ENCODE measurements at regions not wholly inside any gene's neighbourhood (a gene's known extent, or its start where the extent isn't known, plus 50 kb on each side); places are given as distances from the start of the nearest gene placed in this dataset.

DNA sequence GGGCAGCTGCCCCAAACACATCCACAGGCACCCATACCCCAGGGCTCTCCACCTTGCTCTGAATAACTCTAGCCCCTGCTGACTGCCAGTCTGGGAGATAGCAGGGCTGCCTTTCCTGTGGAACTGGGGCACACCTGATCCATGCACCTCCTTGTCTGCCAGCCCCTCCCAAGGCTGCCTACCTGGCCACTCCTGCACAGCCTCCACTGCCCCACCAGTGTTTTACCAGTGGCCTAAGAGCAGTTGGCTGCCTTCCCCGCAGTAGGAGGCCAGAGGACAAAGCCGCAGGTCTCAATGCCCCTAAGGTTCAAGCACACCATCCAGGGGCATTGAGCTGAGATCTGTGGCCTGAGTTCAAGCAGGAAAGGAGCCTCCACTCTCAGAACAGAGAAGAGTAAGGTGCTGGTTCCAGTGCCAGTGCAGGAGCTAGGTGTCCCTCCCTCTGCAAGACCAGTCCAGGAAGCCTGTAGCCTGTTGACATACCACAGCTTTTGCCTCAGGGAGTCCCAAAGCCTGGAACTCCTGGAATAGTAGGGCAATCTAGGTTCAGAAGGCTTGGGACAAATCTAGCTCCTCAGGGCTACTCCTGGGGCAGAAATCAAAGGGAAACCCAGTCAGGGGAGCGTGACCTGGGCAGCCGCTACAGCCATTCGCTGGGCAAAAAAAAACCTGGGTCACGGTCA is 514.5 kb upstream of the PTGER4 start:
- no peak overlapping the region for H3K9ac ChIP-seq (ENCODE audit: extremely low read depth, insufficient read length, low read length)
- no peaks in the 10 kb centered on the region for H3K79me2 ChIP-seq (ENCODE audit: insufficient read depth, low read length)
- no peak overlapping the region for H2AFZ ChIP-seq (ENCODE audit: low read length)
- no peak overlapping the region for H3K23ac ChIP-seq (ENCODE audit: insufficient read length, low read depth, low read length)
- no peaks in the 10 kb centered on the region for H4K20me1 ChIP-seq (ENCODE audit: control insufficient read depth, insufficient read depth, insufficient read length)
- H2BK15ac ChIP-seq (ENCODE audit: low read depth, low read length): no peak overlapping the region
- WGBS (ENCODE audit: extremely low coverage, insufficient read length, low lambda C conversion rate): no CpG with 5 or more reads among the region's 6 CpGs
- Mint-ChIP-seq H3K4me3 (no peak overlapping the region), H3K4me1 (peaks cover 9% of the 10 kb centered on the region in 2 experiments), H3K27me3 (ENCODE audit: low read depth) (no peaks in the 10 kb centered on the region), H3K27ac (no peak overlapping the region; a peak in 1 of 7 replicates), H3K9me3 (peaks cover 12 to 13% of the 10 kb centered on the region in 2 experiments), H3K36me3 (ENCODE audit: insufficient read depth in 1 of 3, low read depth in 3 of 3) (peaks cover 0 to 19% (median 6%) of the 10 kb centered on the region in 3 experiments; a peak in 6 of 7 replicates)
- no peaks in the 10 kb centered on the region; the same call in 1 of the 2 replicates for H3K4me1 ChIP-seq (ENCODE audit: insufficient read depth, low read length)
- H2BK12ac ChIP-seq (ENCODE audit: insufficient read length, low read depth, low read length): no peak overlapping the region
- no peaks in the 10 kb centered on the region for H3K23me2 ChIP-seq (ENCODE audit: insufficient read length, low read depth, low read length, poor library complexity, severe bottlenecking)
- H2BK20ac ChIP-seq (ENCODE audit: low read depth, low read length, poor library complexity, severe bottlenecking): no peak overlapping the region
- H3K4ac ChIP-seq (ENCODE audit: low read depth, low read length): no peak overlapping the region
- H3K4me2 ChIP-seq (ENCODE audit: insufficient read depth, insufficient read length, low read length): no peak overlapping the region
- H3K79me1 ChIP-seq (ENCODE audit: insufficient read depth, low read depth, low read length, poor library complexity, severe bottlenecking): no peaks in the 10 kb centered on the region
- no peaks in the 10 kb centered on the region for H3K9me3 ChIP-seq (ENCODE audit: control insufficient read depth, low read depth, low read length)
- H3T11ph ChIP-seq (ENCODE audit: low read length): no peak overlapping the region
- DNase-seq: no peak
- TF ChIP-seq, protein P1, sequence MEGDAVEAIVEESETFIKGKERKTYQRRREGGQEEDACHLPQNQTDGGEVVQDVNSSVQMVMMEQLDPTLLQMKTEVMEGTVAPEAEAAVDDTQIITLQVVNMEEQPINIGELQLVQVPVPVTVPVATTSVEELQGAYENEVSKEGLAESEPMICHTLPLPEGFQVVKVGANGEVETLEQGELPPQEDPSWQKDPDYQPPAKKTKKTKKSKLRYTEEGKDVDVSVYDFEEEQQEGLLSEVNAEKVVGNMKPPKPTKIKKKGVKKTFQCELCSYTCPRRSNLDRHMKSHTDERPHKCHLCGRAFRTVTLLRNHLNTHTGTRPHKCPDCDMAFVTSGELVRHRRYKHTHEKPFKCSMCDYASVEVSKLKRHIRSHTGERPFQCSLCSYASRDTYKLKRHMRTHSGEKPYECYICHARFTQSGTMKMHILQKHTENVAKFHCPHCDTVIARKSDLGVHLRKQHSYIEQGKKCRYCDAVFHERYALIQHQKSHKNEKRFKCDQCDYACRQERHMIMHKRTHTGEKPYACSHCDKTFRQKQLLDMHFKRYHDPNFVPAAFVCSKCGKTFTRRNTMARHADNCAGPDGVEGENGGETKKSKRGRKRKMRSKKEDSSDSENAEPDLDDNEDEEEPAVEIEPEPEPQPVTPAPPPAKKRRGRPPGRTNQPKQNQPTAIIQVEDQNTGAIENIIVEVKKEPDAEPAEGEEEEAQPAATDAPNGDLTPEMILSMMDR (conservative IDR thresholded peaks at IDR 0.05): no peak
- H2BK5ac ChIP-seq (ENCODE audit: insufficient read length, low read length): no peak overlapping the region
- no peak overlapping the region for H4K91ac ChIP-seq (ENCODE audit: insufficient read length, low read depth, low read length)
- H4K8ac ChIP-seq (replicated peaks; ENCODE audit: insufficient read length, low read depth, low read length): peak overlapping the region; percentile 38
- no peak overlapping the region for H2AK5ac ChIP-seq (ENCODE audit: insufficient read length, low read length)
- H4K5ac ChIP-seq (ENCODE audit: insufficient read length, low read depth, low read length): no peak overlapping the region
- no peak overlapping the region for H3K27ac ChIP-seq (ENCODE audit: insufficient read length, low read depth, low read length)
- H3K56ac ChIP-seq (ENCODE audit: insufficient read length, low read depth, low read length): no peak overlapping the region
- H2BK120ac ChIP-seq (ENCODE audit: low read depth, low read length, poor library complexity, severe bottlenecking): no peak overlapping the region
- no peaks in the 10 kb centered on the region for H3K27me3 ChIP-seq (ENCODE audit: insufficient read depth, low read length)
- no peak overlapping the region for H3K18ac ChIP-seq (ENCODE audit: insufficient read length, low read depth, low read length)
- H3K14ac ChIP-seq (ENCODE audit: insufficient read depth, low read length): no peak overlapping the region

All from H9 (cell line).